ENCODE measurements at regions not wholly inside any gene's neighbourhood (a gene's known extent, or its start where the extent isn't known, plus 50 kb on each side); places are given as distances from the start of the nearest gene placed in this dataset.

GRCh38 chr2:7429733-7430132, 512.5 kb downstream of the RNF144A start:
- H3K27ac ChIP-seq (ENCODE audit: extremely low read depth, low read depth, low read length) = no peak overlapping the region
- H3K4me3 ChIP-seq (ENCODE audit: low read depth, low read length) = no peak overlapping the region
- POLR2A ChIA-PET = no interaction called here
- TF ChIP-seq HOXA7 (CRISPR knock-in tag; IDR thresholded peaks at IDR 0.05; ENCODE audit: borderline replicate concordance) (no peak), ZNF629 (tag by site-specific recombination; IDR thresholded peaks at IDR 0.05) (no peak), ZBTB1 (tag by site-specific recombination; IDR thresholded peaks at IDR 0.05) (no peak), ZNF155 (tag by site-specific recombination; IDR thresholded peaks at IDR 0.05) (no peak), ZNF19 (tag by site-specific recombination; IDR thresholded peaks at IDR 0.05; ENCODE audit: low read depth) (no peak), ZEB2 (tag by site-specific recombination; IDR thresholded peaks at IDR 0.05) (no peak), SP3 (tag by site-specific recombination; IDR thresholded peaks at IDR 0.05) (no peak), ZNF266 (tag by site-specific recombination; IDR thresholded peaks at IDR 0.05; ENCODE audit: low read depth) (no peak), ATF2 (tag by site-specific recombination; IDR thresholded peaks at IDR 0.05; ENCODE audit: low read depth) (no peak), ZBTB7A (tag by site-specific recombination; IDR thresholded peaks at IDR 0.05; ENCODE audit: low read depth) (no peak), ZNF24 (tag by site-specific recombination; IDR thresholded peaks at IDR 0.05) (no peak), ZNF555 (tag by site-specific recombination; conservative IDR thresholded peaks at IDR 0.05) (no peak)
- TF ChIP-seq, protein P1, sequence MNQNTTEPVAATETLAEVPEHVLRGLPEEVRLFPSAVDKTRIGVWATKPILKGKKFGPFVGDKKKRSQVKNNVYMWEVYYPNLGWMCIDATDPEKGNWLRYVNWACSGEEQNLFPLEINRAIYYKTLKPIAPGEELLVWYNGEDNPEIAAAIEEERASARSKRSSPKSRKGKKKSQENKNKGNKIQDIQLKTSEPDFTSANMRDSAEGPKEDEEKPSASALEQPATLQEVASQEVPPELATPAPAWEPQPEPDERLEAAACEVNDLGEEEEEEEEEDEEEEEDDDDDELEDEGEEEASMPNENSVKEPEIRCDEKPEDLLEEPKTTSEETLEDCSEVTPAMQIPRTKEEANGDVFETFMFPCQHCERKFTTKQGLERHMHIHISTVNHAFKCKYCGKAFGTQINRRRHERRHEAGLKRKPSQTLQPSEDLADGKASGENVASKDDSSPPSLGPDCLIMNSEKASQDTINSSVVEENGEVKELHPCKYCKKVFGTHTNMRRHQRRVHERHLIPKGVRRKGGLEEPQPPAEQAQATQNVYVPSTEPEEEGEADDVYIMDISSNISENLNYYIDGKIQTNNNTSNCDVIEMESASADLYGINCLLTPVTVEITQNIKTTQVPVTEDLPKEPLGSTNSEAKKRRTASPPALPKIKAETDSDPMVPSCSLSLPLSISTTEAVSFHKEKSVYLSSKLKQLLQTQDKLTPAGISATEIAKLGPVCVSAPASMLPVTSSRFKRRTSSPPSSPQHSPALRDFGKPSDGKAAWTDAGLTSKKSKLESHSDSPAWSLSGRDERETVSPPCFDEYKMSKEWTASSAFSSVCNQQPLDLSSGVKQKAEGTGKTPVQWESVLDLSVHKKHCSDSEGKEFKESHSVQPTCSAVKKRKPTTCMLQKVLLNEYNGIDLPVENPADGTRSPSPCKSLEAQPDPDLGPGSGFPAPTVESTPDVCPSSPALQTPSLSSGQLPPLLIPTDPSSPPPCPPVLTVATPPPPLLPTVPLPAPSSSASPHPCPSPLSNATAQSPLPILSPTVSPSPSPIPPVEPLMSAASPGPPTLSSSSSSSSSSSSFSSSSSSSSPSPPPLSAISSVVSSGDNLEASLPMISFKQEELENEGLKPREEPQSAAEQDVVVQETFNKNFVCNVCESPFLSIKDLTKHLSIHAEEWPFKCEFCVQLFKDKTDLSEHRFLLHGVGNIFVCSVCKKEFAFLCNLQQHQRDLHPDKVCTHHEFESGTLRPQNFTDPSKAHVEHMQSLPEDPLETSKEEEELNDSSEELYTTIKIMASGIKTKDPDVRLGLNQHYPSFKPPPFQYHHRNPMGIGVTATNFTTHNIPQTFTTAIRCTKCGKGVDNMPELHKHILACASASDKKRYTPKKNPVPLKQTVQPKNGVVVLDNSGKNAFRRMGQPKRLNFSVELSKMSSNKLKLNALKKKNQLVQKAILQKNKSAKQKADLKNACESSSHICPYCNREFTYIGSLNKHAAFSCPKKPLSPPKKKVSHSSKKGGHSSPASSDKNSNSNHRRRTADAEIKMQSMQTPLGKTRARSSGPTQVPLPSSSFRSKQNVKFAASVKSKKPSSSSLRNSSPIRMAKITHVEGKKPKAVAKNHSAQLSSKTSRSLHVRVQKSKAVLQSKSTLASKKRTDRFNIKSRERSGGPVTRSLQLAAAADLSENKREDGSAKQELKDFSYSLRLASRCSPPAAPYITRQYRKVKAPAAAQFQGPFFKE (tag by site-specific recombination; IDR thresholded peaks at IDR 0.05; ENCODE audit: borderline replicate concordance) = no peak
- TF ChIP-seq, protein P2, sequence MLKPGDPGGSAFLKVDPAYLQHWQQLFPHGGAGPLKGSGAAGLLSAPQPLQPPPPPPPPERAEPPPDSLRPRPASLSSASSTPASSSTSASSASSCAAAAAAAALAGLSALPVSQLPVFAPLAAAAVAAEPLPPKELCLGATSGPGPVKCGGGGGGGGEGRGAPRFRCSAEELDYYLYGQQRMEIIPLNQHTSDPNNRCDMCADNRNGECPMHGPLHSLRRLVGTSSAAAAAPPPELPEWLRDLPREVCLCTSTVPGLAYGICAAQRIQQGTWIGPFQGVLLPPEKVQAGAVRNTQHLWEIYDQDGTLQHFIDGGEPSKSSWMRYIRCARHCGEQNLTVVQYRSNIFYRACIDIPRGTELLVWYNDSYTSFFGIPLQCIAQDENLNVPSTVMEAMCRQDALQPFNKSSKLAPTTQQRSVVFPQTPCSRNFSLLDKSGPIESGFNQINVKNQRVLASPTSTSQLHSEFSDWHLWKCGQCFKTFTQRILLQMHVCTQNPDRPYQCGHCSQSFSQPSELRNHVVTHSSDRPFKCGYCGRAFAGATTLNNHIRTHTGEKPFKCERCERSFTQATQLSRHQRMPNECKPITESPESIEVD (tag by site-specific recombination; IDR thresholded peaks at IDR 0.05) = no peak
- CTCF ChIA-PET = interaction anchor here (1.1 kb wide), 1 partner anchor 239 kb away, joined by 3 read pairs; no protein-coding TSS in a partner anchor
- H3K36me3 ChIP-seq (ENCODE audit: control insufficient read depth in 2 of 2, insufficient read depth in 1 of 2, low read length in 2 of 2) = no peaks in the 10 kb centered on the region
- no peaks in the 10 kb centered on the region for H3K4me1 ChIP-seq (ENCODE audit: control insufficient read depth, insufficient read depth, low read length)
- H3K9me3 ChIP-seq (ENCODE audit: control insufficient read depth, insufficient read depth, low read depth, low read length) = no peaks in the 10 kb centered on the region; the same call in 1 of the 2 replicates

DNA sequence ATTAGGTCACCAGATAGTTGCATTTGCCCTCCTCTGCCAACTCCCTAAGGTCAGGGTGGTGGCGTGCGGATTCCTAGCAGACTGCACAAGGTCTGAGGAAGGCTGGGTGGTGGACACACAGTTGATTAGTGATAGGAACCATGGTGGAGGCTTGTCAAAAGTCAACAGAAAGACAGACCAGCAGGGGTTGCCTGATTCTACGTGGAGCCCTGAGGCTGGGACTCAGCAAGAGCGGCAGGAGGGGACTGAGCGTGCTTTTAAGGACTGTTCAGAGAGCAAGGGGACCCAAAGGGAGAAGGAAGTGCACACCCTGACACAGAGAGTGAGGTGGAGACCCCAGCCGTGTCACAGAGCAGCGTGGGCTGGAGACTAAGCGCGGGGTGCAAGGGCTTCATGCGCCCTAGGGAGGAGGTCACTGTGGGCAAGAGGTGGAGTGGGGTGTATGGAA, 513.2 kb downstream of the RNF144A start:
- Histone ChIP-seq H3K4me1 (ENCODE audit: control insufficient read depth, insufficient read depth, low read length) (no peaks in the 10 kb centered on the region), H3K9me3 (ENCODE audit: control insufficient read depth, insufficient read depth, low read depth, low read length) (no peaks in the 10 kb centered on the region; the same call in 1 of the 2 replicates), H3K4me3 (ENCODE audit: low read depth, low read length) (no peak overlapping the region), H3K27ac (ENCODE audit: extremely low read depth, low read depth, low read length) (no peak overlapping the region), H3K36me3 (ENCODE audit: control insufficient read depth in 2 of 2, insufficient read depth in 1 of 2, low read length in 2 of 2) (no peaks in the 10 kb centered on the region)
- ChIA-PET POLR2A (no interaction called here), CTCF (no interaction called here)
- TF ChIP-seq, protein P3, sequence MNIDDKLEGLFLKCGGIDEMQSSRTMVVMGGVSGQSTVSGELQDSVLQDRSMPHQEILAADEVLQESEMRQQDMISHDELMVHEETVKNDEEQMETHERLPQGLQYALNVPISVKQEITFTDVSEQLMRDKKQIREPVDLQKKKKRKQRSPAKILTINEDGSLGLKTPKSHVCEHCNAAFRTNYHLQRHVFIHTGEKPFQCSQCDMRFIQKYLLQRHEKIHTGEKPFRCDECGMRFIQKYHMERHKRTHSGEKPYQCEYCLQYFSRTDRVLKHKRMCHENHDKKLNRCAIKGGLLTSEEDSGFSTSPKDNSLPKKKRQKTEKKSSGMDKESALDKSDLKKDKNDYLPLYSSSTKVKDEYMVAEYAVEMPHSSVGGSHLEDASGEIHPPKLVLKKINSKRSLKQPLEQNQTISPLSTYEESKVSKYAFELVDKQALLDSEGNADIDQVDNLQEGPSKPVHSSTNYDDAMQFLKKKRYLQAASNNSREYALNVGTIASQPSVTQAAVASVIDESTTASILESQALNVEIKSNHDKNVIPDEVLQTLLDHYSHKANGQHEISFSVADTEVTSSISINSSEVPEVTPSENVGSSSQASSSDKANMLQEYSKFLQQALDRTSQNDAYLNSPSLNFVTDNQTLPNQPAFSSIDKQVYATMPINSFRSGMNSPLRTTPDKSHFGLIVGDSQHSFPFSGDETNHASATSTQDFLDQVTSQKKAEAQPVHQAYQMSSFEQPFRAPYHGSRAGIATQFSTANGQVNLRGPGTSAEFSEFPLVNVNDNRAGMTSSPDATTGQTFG (tag by site-specific recombination; IDR thresholded peaks at IDR 0.05; ENCODE audit: borderline replicate concordance) = no peak
- TF ChIP-seq ZNF221 (tag by site-specific recombination; IDR thresholded peaks at IDR 0.05; ENCODE audit: borderline replicate concordance) (no peak), ZNF10 (tag by site-specific recombination; IDR thresholded peaks at IDR 0.05) (no peak)
